BLaER1 (cell line): ENCODE measurements at regions not wholly inside any gene's neighbourhood (a gene's known extent, or its start where the extent isn't known, plus 50 kb on each side); places are given as distances from the start of the nearest gene placed in this dataset.

Source experiments
- H3K27ac ChIP-seq: shearing (Covaris generic); formaldehyde crosslinking; 2 replicates; pipeline ENCODE4 v1.8.1; 2022
- H3K27me3 ChIP-seq: shearing (Covaris generic); formaldehyde crosslinking; 2 replicates; pipeline ENCODE4 v1.8.1; 2022
- H3K36me3 ChIP-seq: shearing (Covaris generic); formaldehyde crosslinking; 2 replicates; pipeline ENCODE4 v1.8.1; 2022
- H3K4me1 ChIP-seq: shearing (Covaris generic); formaldehyde crosslinking; 2 replicates; pipeline ENCODE4 v1.8.1; 2022
- H3K4me2 ChIP-seq: shearing (Covaris generic); formaldehyde crosslinking; 2 replicates; pipeline ENCODE4 v1.8.1; 2022
- H3K4me3 ChIP-seq: shearing (Covaris generic); formaldehyde crosslinking; 2 replicates; pipeline ENCODE4 v1.8.1; 2022
- H3K9ac ChIP-seq: shearing (Covaris generic); formaldehyde crosslinking; 2 replicates; pipeline ENCODE4 v1.8.1; 2022
- H3K9me3 ChIP-seq: shearing (Covaris generic); formaldehyde crosslinking; 2 replicates; pipeline ENCODE4 v1.8.1; 2022
- H4K20me1 ChIP-seq: shearing (Covaris generic); formaldehyde crosslinking; 2 replicates; pipeline ENCODE4 v1.8.1; 2022
- Cebpa-rat ChIP-seq: shearing (Covaris generic); IDR thresholded peaks from 2 replicates; pipeline ENCODE4 v1.8.1; 2022

- no peak for TF ChIP-seq Cebpa-rat
- H3K27ac ChIP-seq = no peak overlapping the region
- H3K4me3 ChIP-seq = no peak overlapping the region
- H3K9me3 ChIP-seq = no peaks in the 10 kb centered on the region
- no peaks in the 10 kb centered on the region for H4K20me1 ChIP-seq
- H3K9ac ChIP-seq = no peak overlapping the region
- no peaks in the 10 kb centered on the region for H3K4me1 ChIP-seq
- no peak overlapping the region for H3K4me2 ChIP-seq
- H3K27me3 ChIP-seq = no peaks in the 10 kb centered on the region
- no peaks in the 10 kb centered on the region for H3K36me3 ChIP-seq
Observed at GRCh38 chr20:40592941-40593340, 96.1 kb downstream of the MAFB start.

- H3K9ac ChIP-seq = no peak overlapping the region
- no peaks in the 10 kb centered on the region for H3K27me3 ChIP-seq
- no peaks in the 10 kb centered on the region for H4K20me1 ChIP-seq
Observed at GRCh38 chr20:40591536-40591935, 97.5 kb downstream of the MAFB start.

GRCh38 chr20:40591119-40591518 lies 97.9 kb downstream of the MAFB start:
- Histone ChIP-seq H3K27me3 (no peaks in the 10 kb centered on the region), H3K4me3 (no peak overlapping the region), H4K20me1 (no peaks in the 10 kb centered on the region), H3K4me2 (no peak overlapping the region), H3K4me1 (no peaks in the 10 kb centered on the region), H3K9me3 (no peaks in the 10 kb centered on the region), H3K9ac (no peak overlapping the region), H3K27ac (no peak overlapping the region), H3K36me3 (no peaks in the 10 kb centered on the region)
- no peak for TF ChIP-seq Cebpa-rat

More at GRCh38 chr20:40591536-40591935, 97.5 kb downstream of the MAFB start:
- no peak for TF ChIP-seq Cebpa-rat
- H3K27ac ChIP-seq = no peak overlapping the region
- no peaks in the 10 kb centered on the region for H3K4me1 ChIP-seq
- no peaks in the 10 kb centered on the region for H3K36me3 ChIP-seq
- H3K4me2 ChIP-seq = no peak overlapping the region
- H3K9me3 ChIP-seq = no peaks in the 10 kb centered on the region
- H3K4me3 ChIP-seq = no peak overlapping the region

- Histone ChIP-seq H4K20me1 (no peaks in the 10 kb centered on the region), H3K9me3 (no peaks in the 10 kb centered on the region), H3K36me3 (no peaks in the 10 kb centered on the region), H3K4me3 (no peak overlapping the region), H3K4me1 (no peaks in the 10 kb centered on the region), H3K9ac (no peak overlapping the region), H3K27ac (no peak overlapping the region), H3K4me2 (no peak overlapping the region), H3K27me3 (no peaks in the 10 kb centered on the region)
- no peak for TF ChIP-seq Cebpa-rat
Observed at GRCh38 chr20:40589581-40589980, 99.5 kb downstream of the MAFB start.

- TF ChIP-seq Cebpa-rat = no peak
- H3K27me3 ChIP-seq = no peaks in the 10 kb centered on the region
- no peak overlapping the region for H3K4me2 ChIP-seq
Observed at GRCh38 chr20:40588891-40589290, 100.1 kb downstream of the MAFB start.

GRCh38 chr20:40587038-40587437 lies 102.0 kb downstream of the MAFB start:
- Histone ChIP-seq H3K9me3 (no peaks in the 10 kb centered on the region), H3K27ac (no peak overlapping the region), H3K4me1 (no peaks in the 10 kb centered on the region), H3K36me3 (no peaks in the 10 kb centered on the region), H3K4me2 (no peak overlapping the region), H3K27me3 (no peaks in the 10 kb centered on the region), H3K4me3 (no peak overlapping the region), H4K20me1 (no peaks in the 10 kb centered on the region), H3K9ac (no peak overlapping the region)
- no peak for TF ChIP-seq Cebpa-rat

More at GRCh38 chr20:40588891-40589290, 100.1 kb downstream of the MAFB start:
- Histone ChIP-seq H3K4me1 (no peaks in the 10 kb centered on the region), H3K9me3 (no peaks in the 10 kb centered on the region), H3K36me3 (no peaks in the 10 kb centered on the region), H3K27ac (no peak overlapping the region), H3K9ac (no peak overlapping the region), H4K20me1 (no peaks in the 10 kb centered on the region), H3K4me3 (no peak overlapping the region)

GRCh38 chr20:40584130-40584809 lies 104.8 kb downstream of the MAFB start:
- Histone ChIP-seq H3K36me3 (no peaks in the 10 kb centered on the region), H3K9me3 (no peaks in the 10 kb centered on the region), H3K4me2 (no peak overlapping the region), H3K4me3 (no peak overlapping the region), H3K27me3 (no peaks in the 10 kb centered on the region), H4K20me1 (no peaks in the 10 kb centered on the region), H3K4me1 (no peaks in the 10 kb centered on the region), H3K27ac (no peak overlapping the region), H3K9ac (no peak overlapping the region)
- TF ChIP-seq Cebpa-rat = no peak

GRCh38 chr20:40583636-40584035 lies 105.4 kb downstream of the MAFB start:
- H3K36me3 ChIP-seq = no peaks in the 10 kb centered on the region
- H3K27ac ChIP-seq = no peak overlapping the region
- H3K9ac ChIP-seq = no peak overlapping the region
- H4K20me1 ChIP-seq = no peaks in the 10 kb centered on the region
- no peaks in the 10 kb centered on the region for H3K27me3 ChIP-seq
- no peaks in the 10 kb centered on the region for H3K4me1 ChIP-seq
- H3K4me2 ChIP-seq = no peak overlapping the region
- no peaks in the 10 kb centered on the region for H3K9me3 ChIP-seq
- no peak overlapping the region for H3K4me3 ChIP-seq
- no peak for TF ChIP-seq Cebpa-rat

GRCh38 chr20:40583205-40583604 lies 105.8 kb downstream of the MAFB start:
- no peaks in the 10 kb centered on the region for H3K9me3 ChIP-seq
- H3K27me3 ChIP-seq = no peaks in the 10 kb centered on the region
- no peaks in the 10 kb centered on the region for H3K36me3 ChIP-seq
- no peaks in the 10 kb centered on the region for H3K4me1 ChIP-seq
- no peak for TF ChIP-seq Cebpa-rat
- no peaks in the 10 kb centered on the region for H4K20me1 ChIP-seq
- H3K4me3 ChIP-seq = no peak overlapping the region
- no peak overlapping the region for H3K9ac ChIP-seq
- H3K27ac ChIP-seq = no peak overlapping the region
- no peak overlapping the region for H3K4me2 ChIP-seq

- Histone ChIP-seq H3K4me3 (no peak overlapping the region), H3K9me3 (no peaks in the 10 kb centered on the region), H3K27me3 (no peaks in the 10 kb centered on the region), H3K4me1 (no peaks in the 10 kb centered on the region), H4K20me1 (no peaks in the 10 kb centered on the region), H3K9ac (no peak overlapping the region), H3K4me2 (no peak overlapping the region), H3K36me3 (no peaks in the 10 kb centered on the region), H3K27ac (no peak overlapping the region)
- TF ChIP-seq Cebpa-rat = no peak
Observed at GRCh38 chr20:40582531-40582930, 106.5 kb downstream of the MAFB start.

GRCh38 chr20:40579701-40580100 lies 109.3 kb downstream of the MAFB start:
- Histone ChIP-seq H3K27ac (no peak overlapping the region), H3K27me3 (no peaks in the 10 kb centered on the region), H3K4me1 (no peaks in the 10 kb centered on the region), H3K36me3 (no peaks in the 10 kb centered on the region), H3K9ac (no peak overlapping the region), H3K9me3 (no peaks in the 10 kb centered on the region), H3K4me2 (no peak overlapping the region), H3K4me3 (no peak overlapping the region), H4K20me1 (no peaks in the 10 kb centered on the region)
- no peak for TF ChIP-seq Cebpa-rat
